Skin epidermis (tissue), 12 donors: ENCODE measurements at regions not wholly inside any gene's neighbourhood (a gene's known extent, or its start where the extent isn't known, plus 50 kb on each side); places are given as distances from the start of the nearest gene placed in this dataset.
"Not testable (repeated sequence)": the region's sequence is repeated elsewhere in the genome, so short reads cannot be mapped to it uniquely, and the experiment has no call there.

ENCODE experiments used
- H3K27ac ChIP-seq, 21 experiments: fragments of 200-600 bp; sonication (generic) in 11 of 21; one replicate each; pipeline ENCODE4 v1.5.0; 2020; ENCODE audit warnings: mild to moderate bottlenecking in 3 of 21, inconsistent platforms in 2 of 21, moderate library complexity in 2 of 21
- H3K4me3 ChIP-seq, 7 experiments: fragments of 200-600 bp; sonication (generic) in 2 of 7; one replicate each; pipeline ENCODE4 v1.5.0; 2020; ENCODE audit warnings: inconsistent platforms in 2 of 7, mild to moderate bottlenecking in 2 of 7, moderate library complexity in 1 of 7

GRCh38 chr15:22196423-22196822 lies 116.1 kb downstream of the OR4M2 start:
- H3K27ac ChIP-seq, H3K4me3 ChIP-seq: not testable (repeated sequence)

GRCh38 chr15:22200417-22200816 lies 120.1 kb downstream of the OR4M2 start:
- not testable (repeated sequence) for H3K27ac ChIP-seq, H3K4me3 ChIP-seq

- H3K27ac ChIP-seq, H3K4me3 ChIP-seq: not testable (repeated sequence)
Observed at GRCh38 chr15:22201993-22202659, 121.8 kb downstream of the OR4M2 start.

- H3K4me3 ChIP-seq, H3K27ac ChIP-seq: not testable (repeated sequence)
Observed at GRCh38 chr15:22203208-22203607, 122.9 kb downstream of the OR4M2 start.

- H3K27ac ChIP-seq, H3K4me3 ChIP-seq: not testable (repeated sequence)
Observed at GRCh38 chr15:22209086-22209485, 128.8 kb downstream of the OR4M2 start.

GRCh38 chr15:22222596-22222995 lies 142.3 kb downstream of the OR4M2 start:
- not testable (repeated sequence) for H3K27ac ChIP-seq, H3K4me3 ChIP-seq

- Histone ChIP-seq H3K27ac (no peak overlapping the region), H3K4me3 (no peak overlapping the region)
Observed at GRCh38 chr15:22224241-22224671, 143.9 kb downstream of the OR4M2 start.

GRCh38 chr15:22224961-22225360 lies 144.6 kb downstream of the OR4M2 start:
- not testable (repeated sequence) for H3K4me3 ChIP-seq, H3K27ac ChIP-seq

- Histone ChIP-seq H3K27ac (no peak overlapping the region), H3K4me3 (no peak overlapping the region)
Observed at GRCh38 chr15:22226034-22226790, 145.9 kb downstream of the OR4M2 start.

- Histone ChIP-seq H3K27ac (no peak overlapping the region), H3K4me3 (no peak overlapping the region)
Observed at GRCh38 chr15:22227411-22228100, 147.2 kb downstream of the OR4M2 start.

GRCh38 chr15:22228101-22228762 lies 147.9 kb downstream of the OR4M2 start:
- Histone ChIP-seq H3K4me3 (no peak overlapping the region), H3K27ac (no peak overlapping the region)

- Histone ChIP-seq H3K27ac (no peak overlapping the region), H3K4me3 (no peak overlapping the region)
Observed at GRCh38 chr15:22229990-22230819, 149.9 kb downstream of the OR4M2 start.

- Histone ChIP-seq H3K4me3 (no peak overlapping the region), H3K27ac (no peak overlapping the region)
Observed at GRCh38 chr15:22231603-22232002, 151.3 kb downstream of the OR4M2 start.

- no peak overlapping the region for H3K27ac ChIP-seq
- H3K4me3 ChIP-seq: no peak overlapping the region
Observed at GRCh38 chr15:22232675-22233074, 152.3 kb downstream of the OR4M2 start.

GRCh38 chr15:22235261-22235930 lies 155.1 kb downstream of the OR4M2 start:
- not testable (repeated sequence) for H3K4me3 ChIP-seq

GRCh38 chr15:22236469-22236868 lies 156.1 kb downstream of the OR4M2 start:
- H3K4me3 ChIP-seq: no peak overlapping the region

More at GRCh38 chr15:22235261-22235930, 155.1 kb downstream of the OR4M2 start:
- H3K27ac ChIP-seq: not testable (repeated sequence)

GRCh38 chr15:22237891-22238275 lies 157.6 kb downstream of the OR4M2 start:
- no peak overlapping the region for H3K27ac ChIP-seq
- H3K4me3 ChIP-seq: no peak overlapping the region

More at GRCh38 chr15:22236469-22236868, 156.1 kb downstream of the OR4M2 start:
- H3K27ac ChIP-seq: no peak overlapping the region

- peak overlapping the region in 1 of 21 experiments; percentile 61 for H3K27ac ChIP-seq
- H3K4me3 ChIP-seq: not testable (repeated sequence)
Observed at GRCh38 chr15:22238276-22238958, 158.1 kb downstream of the OR4M2 start.
